Fibroblast of villous mesenchyme (primary cell): ENCODE measurements at regions not wholly inside any gene's neighbourhood (a gene's known extent, or its start where the extent isn't known, plus 50 kb on each side); places are given as distances from the start of the nearest gene placed in this dataset.

Experiments
- DNase-seq: peaks from one replicate; pipeline ENCODE4 v3.0.0-alpha.2; 2010; ENCODE audit warnings: low read depth
- H3K4me3 ChIP-seq: 2 replicates; pipeline ENCODE4 v1.5.1; 2011; ENCODE audit warnings: low read depth, mild to moderate bottlenecking, low read length
- TF ChIP-seq, protein P1 (sequence below): IDR thresholded peaks from 2 replicates; pipeline ENCODE4 v1.5.1; 2012; ENCODE audit warnings: low read depth, mild to moderate bottlenecking, low read length; ENCODE audit not compliant: insufficient read depth

DNA sequence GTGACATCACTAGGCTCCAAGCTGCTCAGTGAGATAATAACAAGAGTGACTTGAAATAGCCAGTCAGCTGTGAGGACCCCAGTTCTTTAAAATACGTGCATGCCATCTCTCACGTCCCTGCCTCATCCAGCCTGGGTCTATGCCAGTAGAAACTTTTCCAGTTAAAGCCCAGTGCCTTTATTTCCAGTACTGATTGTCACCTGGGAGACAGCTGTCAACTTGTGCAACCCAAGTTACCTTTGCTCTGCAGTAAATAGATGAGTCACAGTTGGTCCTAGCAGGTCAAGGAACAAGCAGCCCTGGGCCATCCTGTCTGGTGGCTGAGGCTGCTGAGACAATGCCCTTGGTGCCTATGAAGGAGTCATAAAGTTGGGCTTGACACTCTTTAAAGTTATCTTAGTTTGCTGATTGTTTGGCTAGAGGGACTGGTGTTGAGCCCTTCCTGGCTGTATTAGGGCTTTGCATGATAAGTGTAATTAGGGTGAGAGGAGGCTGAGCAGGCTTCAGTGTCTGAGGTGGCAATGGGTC is 228.7 kb downstream of the LACC1 start:
- TF ChIP-seq, protein P1, sequence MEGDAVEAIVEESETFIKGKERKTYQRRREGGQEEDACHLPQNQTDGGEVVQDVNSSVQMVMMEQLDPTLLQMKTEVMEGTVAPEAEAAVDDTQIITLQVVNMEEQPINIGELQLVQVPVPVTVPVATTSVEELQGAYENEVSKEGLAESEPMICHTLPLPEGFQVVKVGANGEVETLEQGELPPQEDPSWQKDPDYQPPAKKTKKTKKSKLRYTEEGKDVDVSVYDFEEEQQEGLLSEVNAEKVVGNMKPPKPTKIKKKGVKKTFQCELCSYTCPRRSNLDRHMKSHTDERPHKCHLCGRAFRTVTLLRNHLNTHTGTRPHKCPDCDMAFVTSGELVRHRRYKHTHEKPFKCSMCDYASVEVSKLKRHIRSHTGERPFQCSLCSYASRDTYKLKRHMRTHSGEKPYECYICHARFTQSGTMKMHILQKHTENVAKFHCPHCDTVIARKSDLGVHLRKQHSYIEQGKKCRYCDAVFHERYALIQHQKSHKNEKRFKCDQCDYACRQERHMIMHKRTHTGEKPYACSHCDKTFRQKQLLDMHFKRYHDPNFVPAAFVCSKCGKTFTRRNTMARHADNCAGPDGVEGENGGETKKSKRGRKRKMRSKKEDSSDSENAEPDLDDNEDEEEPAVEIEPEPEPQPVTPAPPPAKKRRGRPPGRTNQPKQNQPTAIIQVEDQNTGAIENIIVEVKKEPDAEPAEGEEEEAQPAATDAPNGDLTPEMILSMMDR, result no peak
- DNase-seq, result no peak
- H3K4me3 ChIP-seq, result no peak overlapping the region

DNA sequence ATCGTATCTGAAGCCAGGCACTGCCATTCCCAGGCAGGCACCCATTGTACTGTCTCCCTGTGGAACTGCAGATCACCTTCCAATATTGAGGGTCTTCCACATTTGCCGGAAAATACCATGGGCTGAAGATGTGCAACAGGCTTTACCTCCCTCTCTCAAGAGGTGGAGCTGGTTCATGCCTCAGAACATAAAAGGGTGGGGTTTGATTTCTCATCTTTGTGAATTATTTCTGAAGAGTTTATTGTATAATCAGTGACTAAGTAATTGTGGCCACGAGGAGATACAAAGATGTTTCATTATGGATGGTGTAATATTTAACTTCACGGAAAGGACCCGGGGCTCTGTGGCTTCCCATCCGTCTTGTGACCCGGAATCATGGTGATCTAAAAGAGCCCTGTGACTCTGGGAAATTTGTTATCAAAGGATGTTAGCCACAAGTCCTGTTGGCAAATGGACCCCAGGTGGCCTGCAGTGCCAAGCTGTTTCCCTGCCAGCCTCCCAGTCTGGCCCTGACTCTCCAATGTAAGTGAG is 230.5 kb downstream of the LACC1 start:
- TF ChIP-seq, protein P1, result no peak
- no peak for DNase-seq
- no peak overlapping the region for H3K4me3 ChIP-seq

DNA sequence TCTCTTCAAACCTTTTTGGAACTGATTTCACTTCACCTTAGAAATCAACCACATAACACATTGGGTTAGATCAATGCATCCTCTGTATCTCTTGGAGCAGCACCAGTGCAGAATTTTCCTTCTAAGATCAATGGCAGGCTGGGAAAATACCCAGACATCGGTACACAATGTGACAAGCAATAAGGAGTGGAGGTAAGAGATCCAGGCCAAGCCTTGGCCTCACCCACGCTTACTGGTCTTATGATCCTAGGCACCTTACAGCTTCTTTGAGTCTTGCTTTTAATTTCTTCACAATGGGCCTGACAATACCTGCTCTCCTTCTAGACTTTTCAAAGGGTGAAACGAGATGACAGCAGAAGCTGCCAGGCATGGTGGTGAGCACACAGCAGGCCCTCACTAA is 232.0 kb downstream of the LACC1 start:
- DNase-seq, result no peak
- TF ChIP-seq, protein P1, result no peak
- H3K4me3 ChIP-seq, result no peak overlapping the region

DNA sequence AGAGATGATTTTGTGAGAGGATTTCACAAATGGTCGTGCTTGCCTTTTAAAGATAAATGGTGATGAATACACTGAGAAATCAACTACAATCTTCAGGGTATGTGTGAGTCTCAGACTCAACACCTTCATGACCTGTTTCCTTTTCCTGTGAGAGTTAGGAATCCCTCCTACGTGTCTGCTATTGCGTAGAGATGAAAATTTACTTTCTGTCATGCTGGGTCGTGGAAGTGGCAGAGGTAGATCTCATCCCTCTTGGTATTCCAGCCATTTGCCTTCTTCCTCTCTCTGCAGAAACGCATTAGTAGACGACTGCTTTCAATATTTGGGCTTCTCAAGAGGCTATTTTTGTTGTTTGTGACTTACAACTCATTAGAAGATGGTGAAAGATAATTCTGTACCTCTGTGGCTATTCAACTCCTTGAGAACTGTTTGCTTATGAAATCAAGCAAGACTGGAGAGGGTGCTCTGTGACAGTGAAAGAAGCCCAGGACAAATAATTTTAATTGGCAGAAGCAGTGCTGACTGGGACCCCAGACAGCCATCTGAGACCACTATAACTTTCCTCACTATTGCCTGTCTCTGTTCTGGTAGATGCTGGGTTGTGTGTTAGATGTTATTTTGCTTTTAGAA is 233.1 kb downstream of the LACC1 start:
- no peak overlapping the region for H3K4me3 ChIP-seq
- TF ChIP-seq, protein P1, result no peak
- no peak for DNase-seq

DNA sequence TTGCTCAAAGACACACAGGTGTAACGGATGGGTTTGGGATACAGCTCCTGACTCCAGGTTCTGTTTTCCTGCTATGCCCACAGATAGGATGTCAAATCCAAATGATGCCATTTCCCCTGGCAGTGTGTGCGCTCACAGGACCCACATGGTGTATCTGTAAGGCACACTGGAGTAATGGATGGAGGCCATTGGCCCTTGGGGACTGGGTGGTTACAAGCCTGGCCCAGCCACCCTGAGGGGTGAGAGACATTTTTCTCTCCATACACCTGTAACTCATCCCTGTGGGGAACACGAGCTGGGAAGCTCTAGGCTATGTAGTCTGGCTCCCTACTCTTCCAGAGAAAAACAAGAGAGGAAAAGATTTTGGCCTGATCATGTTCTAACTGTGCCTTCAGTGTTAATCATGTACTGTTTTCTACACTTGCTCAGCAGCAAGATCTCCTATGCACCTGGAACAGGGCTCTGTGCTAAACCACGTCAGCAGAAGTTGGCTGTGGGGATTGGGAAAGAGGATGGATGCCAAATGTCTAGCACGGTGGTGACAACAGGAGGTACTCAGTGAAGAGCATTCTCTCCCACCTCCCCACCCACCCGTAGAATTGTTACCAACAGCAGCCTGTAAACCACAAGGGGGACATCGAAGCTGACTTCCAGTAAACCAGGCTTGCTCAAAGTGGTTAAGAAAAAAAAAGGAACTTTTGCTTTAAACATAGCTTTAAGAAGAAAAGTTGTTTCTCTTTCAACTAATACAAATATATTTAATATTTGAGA is 237.0 kb downstream of the LACC1 start:
- TF ChIP-seq, protein P1, result peak; percentile 15
- DNase-seq, result peak; percentile 37
- H3K4me3 ChIP-seq, result no peak overlapping the region

DNA sequence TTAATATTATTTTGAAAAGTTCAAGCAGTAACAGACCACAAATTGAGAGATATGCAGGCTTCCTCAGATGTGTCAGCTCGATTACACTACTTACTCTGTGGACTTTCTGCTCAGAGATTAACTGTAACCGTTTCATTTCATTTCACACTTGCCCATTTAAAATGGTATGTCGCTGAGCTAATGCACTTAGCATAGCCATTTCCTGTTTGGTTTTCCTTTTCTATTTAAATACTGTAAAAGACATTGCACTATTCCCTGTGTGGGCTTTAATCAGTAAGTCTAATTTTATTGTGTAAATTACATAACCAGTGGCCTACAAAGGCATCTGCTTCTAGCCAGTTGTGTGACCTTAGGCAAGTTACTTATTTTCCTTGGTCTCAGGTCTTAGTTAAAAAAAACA is 237.6 kb downstream of the LACC1 start:
- TF ChIP-seq, protein P1, result no peak
- no peak overlapping the region for H3K4me3 ChIP-seq
- DNase-seq, result peak; percentile 84
